ENCODE measurements at regions not wholly inside any gene's neighbourhood (a gene's known extent, or its start where the extent isn't known, plus 50 kb on each side); places are given as distances from the start of the nearest gene placed in this dataset.
"Not testable (repeated sequence)": the region's sequence is repeated elsewhere in the genome, so short reads cannot be mapped to it uniquely, and the experiment has no call there.

DNA sequence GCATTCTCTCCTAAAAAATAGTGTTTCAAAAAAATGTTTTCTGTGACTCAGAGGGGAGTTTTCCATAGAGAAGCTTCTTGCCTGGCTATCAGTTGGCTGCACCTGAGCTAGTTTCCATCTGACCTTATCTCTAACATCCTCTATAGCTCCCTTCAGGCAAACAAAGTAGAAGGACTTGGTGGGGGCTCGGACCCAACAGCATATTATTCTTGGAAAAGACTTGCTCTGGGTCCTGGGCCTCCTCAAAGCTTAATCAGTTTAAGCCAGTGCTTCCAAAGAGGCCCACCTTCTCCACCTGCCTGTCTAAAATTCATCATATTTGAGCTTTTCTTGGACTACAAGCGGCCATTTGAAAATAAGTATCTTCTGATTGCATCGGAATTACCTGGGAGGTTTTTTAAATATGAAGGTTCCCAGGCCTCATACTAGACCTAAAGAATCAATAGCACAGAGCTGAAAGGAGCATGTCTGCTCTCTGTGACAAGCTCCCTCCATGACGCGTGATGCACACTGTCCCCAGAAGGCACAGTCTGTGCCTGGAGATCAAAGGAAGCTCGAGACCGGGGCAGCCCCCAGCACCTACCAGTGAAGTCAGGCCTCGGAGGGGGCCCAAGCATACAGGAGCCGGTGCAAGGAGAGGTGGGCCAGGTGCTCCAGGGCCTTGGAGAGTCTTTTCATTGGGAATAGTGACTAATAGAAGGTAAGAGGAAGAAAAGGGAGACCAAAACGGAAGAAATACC lies 80.6 kb upstream of the HIVEP1 start:
- no peaks in the 10 kb centered on the region for H3K27me3 ChIP-seq (replicated peaks; ENCODE audit: control insufficient read depth, insufficient read depth, low read length)
- no peaks in the 10 kb centered on the region for H3K9me3 ChIP-seq
- Mint-ChIP-seq H3K4me1 (ENCODE audit: low read depth, unreplicated experiment) (no peaks in the 10 kb centered on the region), H3K4me3 (ENCODE audit: unreplicated experiment) (no peak overlapping the region), H3K27me3 (ENCODE audit: insufficient read depth, unreplicated experiment) (no peaks in the 10 kb centered on the region), H3K36me3 (ENCODE audit: insufficient read depth, unreplicated experiment) (no peaks in the 10 kb centered on the region), H3K9me3 (ENCODE audit: unreplicated experiment) (no peaks in the 10 kb centered on the region), H3K27ac (ENCODE audit: unreplicated experiment) (no peak overlapping the region)
- no peaks in the 10 kb centered on the region for H3K4me1 ChIP-seq
- ChIA-PET POLR2A (no interaction called here), CTCF (no interaction called here)
- intact Hi-C loops (cut with micrococcal nuclease; ENCODE audit: unreplicated experiment): no loop called here
- TF ChIP-seq, protein P1, sequence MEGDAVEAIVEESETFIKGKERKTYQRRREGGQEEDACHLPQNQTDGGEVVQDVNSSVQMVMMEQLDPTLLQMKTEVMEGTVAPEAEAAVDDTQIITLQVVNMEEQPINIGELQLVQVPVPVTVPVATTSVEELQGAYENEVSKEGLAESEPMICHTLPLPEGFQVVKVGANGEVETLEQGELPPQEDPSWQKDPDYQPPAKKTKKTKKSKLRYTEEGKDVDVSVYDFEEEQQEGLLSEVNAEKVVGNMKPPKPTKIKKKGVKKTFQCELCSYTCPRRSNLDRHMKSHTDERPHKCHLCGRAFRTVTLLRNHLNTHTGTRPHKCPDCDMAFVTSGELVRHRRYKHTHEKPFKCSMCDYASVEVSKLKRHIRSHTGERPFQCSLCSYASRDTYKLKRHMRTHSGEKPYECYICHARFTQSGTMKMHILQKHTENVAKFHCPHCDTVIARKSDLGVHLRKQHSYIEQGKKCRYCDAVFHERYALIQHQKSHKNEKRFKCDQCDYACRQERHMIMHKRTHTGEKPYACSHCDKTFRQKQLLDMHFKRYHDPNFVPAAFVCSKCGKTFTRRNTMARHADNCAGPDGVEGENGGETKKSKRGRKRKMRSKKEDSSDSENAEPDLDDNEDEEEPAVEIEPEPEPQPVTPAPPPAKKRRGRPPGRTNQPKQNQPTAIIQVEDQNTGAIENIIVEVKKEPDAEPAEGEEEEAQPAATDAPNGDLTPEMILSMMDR (IDR thresholded peaks at IDR 0.05; ENCODE audit: insufficient read depth in 1 of 2, low read depth in 1 of 2, low read length in 1 of 2, severe bottlenecking in 1 of 2, unreplicated experiment in 1 of 2): no peak
- H3K36me3 ChIP-seq (ENCODE audit: control insufficient read depth, insufficient read depth, low read length): no peaks in the 10 kb centered on the region
- DNase-seq: no peak
- no peak overlapping the region for H3K4me3 ChIP-seq (ENCODE audit: low read depth, low read length)
- no TSS peak for BruUV-seq (replicated peaks)

DNA sequence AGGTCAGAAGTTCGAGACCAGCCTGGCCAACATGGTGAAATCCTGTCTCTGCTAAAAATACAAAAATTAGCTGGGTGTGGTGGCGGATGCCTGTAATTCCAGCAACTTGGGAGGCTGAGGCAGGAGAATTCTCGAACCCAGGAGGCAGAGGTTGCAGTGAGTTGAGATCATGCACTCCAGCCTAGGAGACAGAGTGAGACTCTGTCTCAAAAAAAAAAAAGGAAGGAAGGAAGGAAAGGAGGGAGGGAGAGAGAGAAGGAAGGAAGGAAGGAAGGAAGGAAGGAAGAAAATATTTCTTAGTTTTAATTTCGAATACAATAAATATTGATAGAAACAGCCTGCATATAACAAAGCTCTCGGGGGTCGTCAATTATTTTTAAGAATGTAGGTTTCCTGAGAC lies 81.3 kb upstream of the HIVEP1 start:
- DNase-seq; POLR2A ChIA-PET; BruUV-seq (replicated peaks); H3K9me3 Mint-ChIP-seq (ENCODE audit: unreplicated experiment); H3K27me3 Mint-ChIP-seq (ENCODE audit: insufficient read depth, unreplicated experiment); H3K27me3 ChIP-seq (replicated peaks; ENCODE audit: control insufficient read depth, insufficient read depth, low read length); H3K4me3 ChIP-seq (ENCODE audit: low read depth, low read length); CTCF ChIA-PET; H3K4me1 Mint-ChIP-seq (ENCODE audit: low read depth, unreplicated experiment); H3K36me3 Mint-ChIP-seq (ENCODE audit: insufficient read depth, unreplicated experiment); H3K9me3 ChIP-seq; H3K27ac Mint-ChIP-seq (ENCODE audit: unreplicated experiment); H3K4me3 Mint-ChIP-seq (ENCODE audit: unreplicated experiment); H3K36me3 ChIP-seq (ENCODE audit: control insufficient read depth, insufficient read depth, low read length); intact Hi-C loops (cut with micrococcal nuclease; ENCODE audit: unreplicated experiment); H3K4me1 ChIP-seq: not testable (repeated sequence)

DNA sequence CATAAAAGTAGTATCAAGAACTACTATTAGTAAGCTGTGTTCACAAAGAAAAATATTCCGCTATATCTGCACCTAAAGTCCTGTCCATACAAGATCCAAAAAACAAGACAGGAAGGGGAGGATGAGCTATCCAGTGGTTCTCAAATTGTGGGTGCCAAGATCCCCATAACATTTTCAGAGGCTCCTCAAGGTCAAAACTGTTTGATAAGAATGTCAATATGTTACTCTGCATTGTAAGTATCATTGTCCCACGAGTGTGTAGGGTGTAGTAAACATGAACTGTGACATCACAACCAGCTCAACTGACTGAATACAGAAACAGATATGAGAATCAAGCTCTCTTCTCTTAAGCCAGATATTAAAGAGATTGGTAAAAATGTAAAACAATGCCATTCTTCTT lies 81.9 kb upstream of the HIVEP1 start:
- no TSS peak for BruUV-seq (replicated peaks)
- Mint-ChIP-seq H3K27me3 (ENCODE audit: insufficient read depth, unreplicated experiment) (no peaks in the 10 kb centered on the region), H3K36me3 (ENCODE audit: insufficient read depth, unreplicated experiment) (no peaks in the 10 kb centered on the region), H3K27ac (ENCODE audit: unreplicated experiment) (no peak overlapping the region), H3K9me3 (ENCODE audit: unreplicated experiment) (no peaks in the 10 kb centered on the region), H3K4me3 (ENCODE audit: unreplicated experiment) (no peak overlapping the region), H3K4me1 (ENCODE audit: low read depth, unreplicated experiment) (no peaks in the 10 kb centered on the region)
- no peaks in the 10 kb centered on the region for H3K36me3 ChIP-seq (ENCODE audit: control insufficient read depth, insufficient read depth, low read length)
- no peak overlapping the region for H3K4me3 ChIP-seq (ENCODE audit: low read depth, low read length)
- intact Hi-C loops (cut with micrococcal nuclease; ENCODE audit: unreplicated experiment): no loop called here
- H3K4me1 ChIP-seq: no peaks in the 10 kb centered on the region
- TF ChIP-seq, protein P1 (IDR thresholded peaks at IDR 0.05; ENCODE audit: insufficient read depth in 1 of 2, low read depth in 1 of 2, low read length in 1 of 2, severe bottlenecking in 1 of 2, unreplicated experiment in 1 of 2): no peak
- no peaks in the 10 kb centered on the region for H3K9me3 ChIP-seq
- DNase-seq: no peak
- CTCF ChIA-PET: no interaction called here
- H3K27me3 ChIP-seq (replicated peaks; ENCODE audit: control insufficient read depth, insufficient read depth, low read length): no peaks in the 10 kb centered on the region
- POLR2A ChIA-PET: no interaction called here

Data from Caco-2 (cell line).